Transverse colon (tissue), 3 donors: ENCODE measurements at regions not wholly inside any gene's neighbourhood (a gene's known extent, or its start where the extent isn't known, plus 50 kb on each side); places are given as distances from the start of the nearest gene placed in this dataset.

ENCODE experiments used
- EP300 ChIP-seq: sonication (generic); formaldehyde crosslinking; IDR thresholded peaks from one replicate; pipeline ENCODE4 v1.6.1; 2017; ENCODE audit warnings: antibody characterized with exemption, low read depth
- POLR2A ChIP-seq: fragments of 450-650 bp; IDR thresholded peaks from one replicate; pipeline ENCODE4 v1.6.1; 2016; ENCODE audit warnings: antibody characterized with exemption, mild to moderate bottlenecking, moderate library complexity
- TF ChIP-seq, protein P1 (sequence below), 5 experiments: fragments of 200-600 bp in 3 of 5; fragments of 450-650 bp in 2 of 5; sonication (generic) in 3 of 5; IDR thresholded peaks; 1 replicate in 2 of 5; 2 replicates in 3 of 5; pipeline ENCODE4 v1.5.1; 2016 to 2017; ENCODE audit warnings: antibody characterized with exemption in 5 of 5, inconsistent platforms in 3 of 5, mild to moderate bottlenecking in 2 of 5, moderate library complexity in 1 of 5

- TF ChIP-seq POLR2A (no peak), EP300 (no peak)
- TF ChIP-seq, protein P1, sequence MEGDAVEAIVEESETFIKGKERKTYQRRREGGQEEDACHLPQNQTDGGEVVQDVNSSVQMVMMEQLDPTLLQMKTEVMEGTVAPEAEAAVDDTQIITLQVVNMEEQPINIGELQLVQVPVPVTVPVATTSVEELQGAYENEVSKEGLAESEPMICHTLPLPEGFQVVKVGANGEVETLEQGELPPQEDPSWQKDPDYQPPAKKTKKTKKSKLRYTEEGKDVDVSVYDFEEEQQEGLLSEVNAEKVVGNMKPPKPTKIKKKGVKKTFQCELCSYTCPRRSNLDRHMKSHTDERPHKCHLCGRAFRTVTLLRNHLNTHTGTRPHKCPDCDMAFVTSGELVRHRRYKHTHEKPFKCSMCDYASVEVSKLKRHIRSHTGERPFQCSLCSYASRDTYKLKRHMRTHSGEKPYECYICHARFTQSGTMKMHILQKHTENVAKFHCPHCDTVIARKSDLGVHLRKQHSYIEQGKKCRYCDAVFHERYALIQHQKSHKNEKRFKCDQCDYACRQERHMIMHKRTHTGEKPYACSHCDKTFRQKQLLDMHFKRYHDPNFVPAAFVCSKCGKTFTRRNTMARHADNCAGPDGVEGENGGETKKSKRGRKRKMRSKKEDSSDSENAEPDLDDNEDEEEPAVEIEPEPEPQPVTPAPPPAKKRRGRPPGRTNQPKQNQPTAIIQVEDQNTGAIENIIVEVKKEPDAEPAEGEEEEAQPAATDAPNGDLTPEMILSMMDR (IDR thresholded peaks at IDR 0.05): no peak
Measured at GRCh38 chr12:47410383-47410782, 295.4 kb downstream of the RPAP3 start.
